ENCODE measurements at regions not wholly inside any gene's neighbourhood (a gene's known extent, or its start where the extent isn't known, plus 50 kb on each side); places are given as distances from the start of the nearest gene placed in this dataset.

DNA sequence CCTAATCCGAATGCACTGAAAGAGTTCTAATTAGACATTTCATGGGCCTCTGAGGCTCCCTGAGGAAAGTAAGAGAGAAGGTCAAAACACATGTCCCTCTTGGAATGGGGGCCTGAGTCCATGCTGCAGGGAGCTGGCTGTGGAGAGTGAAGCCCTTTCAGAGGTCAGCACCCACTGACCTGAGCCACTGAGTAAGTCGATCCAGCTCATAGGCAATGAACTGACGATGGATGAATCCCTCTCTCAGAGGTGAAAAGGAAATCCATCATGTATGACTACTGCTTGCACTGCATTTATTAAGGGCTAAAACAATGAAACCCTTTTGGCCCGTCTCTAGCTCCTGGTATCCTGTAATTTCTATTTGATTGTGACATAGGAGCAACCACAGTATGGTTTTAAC is 288.9 kb upstream of the VLDLR start:
- TF ChIP-seq POLR2A (conservative IDR thresholded peaks at IDR 0.05) (no peak), GATA2 (CRISPR knock-in tag; IDR thresholded peaks at IDR 0.05) (no peak), CHD4 (IDR thresholded peaks at IDR 0.05; ENCODE audit: insufficient read depth, insufficient replicate concordance, low read depth, low read length, poor library complexity, severe bottlenecking) (no peak), GABPA (tag; conservative IDR thresholded peaks at IDR 0.05; ENCODE audit: low read depth) (no peak), CHD2 (IDR thresholded peaks at IDR 0.05; ENCODE audit: low read depth, low read length) (no peak)
- TF ChIP-seq, protein P1, sequence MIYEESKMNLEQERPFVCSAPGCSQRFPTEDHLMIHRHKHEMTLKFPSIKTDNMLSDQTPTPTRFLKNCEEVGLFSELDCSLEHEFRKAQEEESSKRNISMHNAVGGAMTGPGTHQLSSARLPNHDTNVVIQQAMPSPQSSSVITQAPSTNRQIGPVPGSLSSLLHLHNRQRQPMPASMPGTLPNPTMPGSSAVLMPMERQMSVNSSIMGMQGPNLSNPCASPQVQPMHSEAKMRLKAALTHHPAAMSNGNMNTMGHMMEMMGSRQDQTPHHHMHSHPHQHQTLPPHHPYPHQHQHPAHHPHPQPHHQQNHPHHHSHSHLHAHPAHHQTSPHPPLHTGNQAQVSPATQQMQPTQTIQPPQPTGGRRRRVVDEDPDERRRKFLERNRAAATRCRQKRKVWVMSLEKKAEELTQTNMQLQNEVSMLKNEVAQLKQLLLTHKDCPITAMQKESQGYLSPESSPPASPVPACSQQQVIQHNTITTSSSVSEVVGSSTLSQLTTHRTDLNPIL (CRISPR knock-in tag; IDR thresholded peaks at IDR 0.05), result no peak
